Lung (tissue), 11 donors: ENCODE measurements at regions not wholly inside any gene's neighbourhood (a gene's known extent, or its start where the extent isn't known, plus 50 kb on each side); places are given as distances from the start of the nearest gene placed in this dataset.
A peak's percentile ranks its signal among the peaks of the same experiment; 100 is the strongest.

Experiments
- ATAC-seq: fragments of 200-7000 bp; cut with Tn5 transposase; one replicate; pipeline ENCODE4 v1.9.1; 2020; ENCODE audit warnings: moderate number of reproducible peaks; ENCODE audit not compliant: insufficient read depth, low FRiP score
- DNase-seq, 3 donors: peaks; one replicate each; pipeline ENCODE4 v3.0.0-alpha.2; 2013 to 2017
- H3K27ac ChIP-seq, 2 donors: one replicate each; pipeline ENCODE4 v1.5.1; 2013; ENCODE audit warnings: mild to moderate bottlenecking in 2 of 2, moderate library complexity in 2 of 2, control low read depth in 1 of 2, inconsistent platforms in 1 of 2, low read depth in 1 of 2, low read length in 1 of 2
- H3K27me3 ChIP-seq, 3 donors: one replicate each; pipeline ENCODE4 v1.5.1; 2013; ENCODE audit warnings: low read length in 2 of 3; ENCODE audit not compliant: control insufficient read depth in 3 of 3, insufficient read depth in 3 of 3
- H3K36me3 ChIP-seq, 4 donors: one replicate each; pipeline ENCODE4 v1.5.1; 2013; ENCODE audit warnings: low read length in 4 of 4, mild to moderate bottlenecking in 1 of 4, moderate library complexity in 1 of 4; ENCODE audit not compliant: control insufficient read depth in 4 of 4, insufficient read depth in 4 of 4
- H3K4me1 ChIP-seq, 5 donors: one replicate each; pipeline ENCODE4 v1.5.1; 2013; ENCODE audit warnings: low read length in 5 of 5, mild to moderate bottlenecking in 2 of 5, moderate library complexity in 1 of 5; ENCODE audit not compliant: control insufficient read depth in 5 of 5, insufficient read depth in 5 of 5
- H3K4me3 ChIP-seq: one replicate; pipeline ENCODE4 v1.5.1; 2013; ENCODE audit warnings: mild to moderate bottlenecking, control low read depth, moderate library complexity
- H3K9ac ChIP-seq, 2 donors: one replicate each; pipeline ENCODE4 v1.5.1; 2013; ENCODE audit warnings: low read length in 2 of 2, control low read depth in 1 of 2; ENCODE audit not compliant: insufficient read depth in 1 of 2
- H3K9me3 ChIP-seq, 4 donors: one replicate each; pipeline ENCODE4 v1.5.1; 2013; ENCODE audit warnings: low read length in 3 of 4, mild to moderate bottlenecking in 1 of 4, moderate library complexity in 1 of 4; ENCODE audit not compliant: control insufficient read depth in 4 of 4, insufficient read depth in 3 of 4
- WGBS, 2 donors: extraction: QIAGEN DNeasy Blood & Tissue Kit; methylation state at CpG; one replicate each; pipeline ENCODE4 v1.1.7; 2013; 5-methylcytosine and 5-hydroxymethylcytosine counted together
- TF ChIP-seq, protein P1 (sequence below): IDR thresholded peaks from 2 replicates; pipeline ENCODE4 v1.5.1; 2012; ENCODE audit warnings: mild to moderate bottlenecking; ENCODE audit errors: control extremely low read depth, extremely low read depth
- donor health status: control.
- donor health status: control.
- donor health status: Bipolar disorder and iron deficiency.
- donor health status: healthy.
- donor health status: DM: yes; HTN: yes; CAD: no.

GRCh38 chr16:64892835-64893785 lies 228.8 kb downstream of the CDH11 start:
- ATAC-seq (no peak), DNase-seq (peak; percentile 16 to 61 (median 39))
- WGBS, 2 donors: 53 to 62% methylated on average over 11 of the region's 11 CpGs

GRCh38 chr16:64889446-64889845 lies 232.4 kb downstream of the CDH11 start:
- ATAC-seq (no peak), DNase-seq (no peak)
- no peak overlapping the region for H3K4me3 ChIP-seq
- H3K9me3 ChIP-seq: no peaks in the 10 kb centered on the region
- no peak overlapping the region for H3K27ac ChIP-seq
- H3K36me3 ChIP-seq: no peaks in the 10 kb centered on the region
- TF ChIP-seq, protein P1, sequence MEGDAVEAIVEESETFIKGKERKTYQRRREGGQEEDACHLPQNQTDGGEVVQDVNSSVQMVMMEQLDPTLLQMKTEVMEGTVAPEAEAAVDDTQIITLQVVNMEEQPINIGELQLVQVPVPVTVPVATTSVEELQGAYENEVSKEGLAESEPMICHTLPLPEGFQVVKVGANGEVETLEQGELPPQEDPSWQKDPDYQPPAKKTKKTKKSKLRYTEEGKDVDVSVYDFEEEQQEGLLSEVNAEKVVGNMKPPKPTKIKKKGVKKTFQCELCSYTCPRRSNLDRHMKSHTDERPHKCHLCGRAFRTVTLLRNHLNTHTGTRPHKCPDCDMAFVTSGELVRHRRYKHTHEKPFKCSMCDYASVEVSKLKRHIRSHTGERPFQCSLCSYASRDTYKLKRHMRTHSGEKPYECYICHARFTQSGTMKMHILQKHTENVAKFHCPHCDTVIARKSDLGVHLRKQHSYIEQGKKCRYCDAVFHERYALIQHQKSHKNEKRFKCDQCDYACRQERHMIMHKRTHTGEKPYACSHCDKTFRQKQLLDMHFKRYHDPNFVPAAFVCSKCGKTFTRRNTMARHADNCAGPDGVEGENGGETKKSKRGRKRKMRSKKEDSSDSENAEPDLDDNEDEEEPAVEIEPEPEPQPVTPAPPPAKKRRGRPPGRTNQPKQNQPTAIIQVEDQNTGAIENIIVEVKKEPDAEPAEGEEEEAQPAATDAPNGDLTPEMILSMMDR: no peak
- H3K9ac ChIP-seq: no peak overlapping the region
- 76 to 80% methylated on average over 2 of the region's 2 CpGs for WGBS, 2 donors
- no peaks in the 10 kb centered on the region for H3K27me3 ChIP-seq
- peaks cover 0 to 17% (median 0%) of the 10 kb centered on the region in 5 donors for H3K4me1 ChIP-seq

More at GRCh38 chr16:64892835-64893785, 228.8 kb downstream of the CDH11 start:
- Histone ChIP-seq H3K27me3 (no peaks in the 10 kb centered on the region), H3K36me3 (no peaks in the 10 kb centered on the region), H3K27ac (no peak overlapping the region), H3K9ac (no peak overlapping the region), H3K9me3 (no peaks in the 10 kb centered on the region), H3K4me3 (no peak overlapping the region), H3K4me1 (peaks cover 0 to 17% (median 0%) of the 10 kb centered on the region in 5 donors)
- TF ChIP-seq, protein P1: no peak

- DNase-seq: peak in 2 of 3 donors; percentile 75 to 83
- TF ChIP-seq, protein P1: no peak
- ATAC-seq: no peak
- no peaks in the 10 kb centered on the region for H3K9me3 ChIP-seq
- H3K36me3 ChIP-seq: no peaks in the 10 kb centered on the region
- no peaks in the 10 kb centered on the region for H3K27me3 ChIP-seq
- H3K27ac ChIP-seq: no peak overlapping the region
- H3K4me1 ChIP-seq: peaks cover 0 to 14% (median 0%) of the 10 kb centered on the region in 5 donors
- H3K9ac ChIP-seq: no peak overlapping the region
- H3K4me3 ChIP-seq: no peak overlapping the region
Measured at GRCh38 chr16:64887651-64888050, 234.2 kb downstream of the CDH11 start.
